ENCODE measurements at regions not wholly inside any gene's neighbourhood (a gene's known extent, or its start where the extent isn't known, plus 50 kb on each side); places are given as distances from the start of the nearest gene placed in this dataset.
A peak's percentile ranks its signal among the peaks of the same experiment; 100 is the strongest.

- H3K4me3 ChIP-seq (ENCODE audit: low read depth in 1 of 2, low read length in 2 of 2), result no peak overlapping the region
- no peaks in the 10 kb centered on the region for H3K27me3 ChIP-seq (ENCODE audit: low read depth, low read length)
- H3K36me3 ChIP-seq (ENCODE audit: control insufficient read depth in 1 of 2, insufficient read depth in 2 of 2, low read length in 2 of 2), result no peaks in the 10 kb centered on the region
- no peak overlapping the region for H3K27ac ChIP-seq (ENCODE audit: low read length)
- no peaks in the 10 kb centered on the region for H3K4me1 ChIP-seq (ENCODE audit: control insufficient read depth in 1 of 2, insufficient read depth in 2 of 2, low read length in 2 of 2)
- H3K9me3 ChIP-seq (ENCODE audit: control insufficient read depth in 1 of 2, low read length in 2 of 2), result no peaks in the 10 kb centered on the region
Measured at GRCh38 chr6:139790527-139790926, 416.1 kb upstream of the CITED2 start.

- Histone ChIP-seq H3K4me3 (ENCODE audit: low read depth in 1 of 2, low read length in 2 of 2) (no peak overlapping the region), H3K27me3 (ENCODE audit: low read depth, low read length) (no peaks in the 10 kb centered on the region), H3K4me1 (ENCODE audit: control insufficient read depth in 1 of 2, insufficient read depth in 2 of 2, low read length in 2 of 2) (no peaks in the 10 kb centered on the region), H3K27ac (ENCODE audit: low read length) (no peak overlapping the region), H3K36me3 (ENCODE audit: control insufficient read depth in 1 of 2, insufficient read depth in 2 of 2, low read length in 2 of 2) (no peaks in the 10 kb centered on the region), H3K9me3 (ENCODE audit: control insufficient read depth in 1 of 2, low read length in 2 of 2) (no peaks in the 10 kb centered on the region)
Measured at GRCh38 chr6:139784222-139784769, 409.8 kb upstream of the CITED2 start.

GRCh38 chr6:139779988-139780774 lies 405.7 kb upstream of the CITED2 start:
- peaks cover 0 to 23% of the 10 kb centered on the region in 2 donors for H3K4me1 ChIP-seq (ENCODE audit: control insufficient read depth in 1 of 2, insufficient read depth in 2 of 2, low read length in 2 of 2)
- no peak overlapping the region for H3K4me3 ChIP-seq (ENCODE audit: low read depth in 1 of 2, low read length in 2 of 2)
- H3K27ac ChIP-seq (ENCODE audit: low read length), result no peak overlapping the region
- no peaks in the 10 kb centered on the region for H3K27me3 ChIP-seq (ENCODE audit: low read depth, low read length)
- H3K36me3 ChIP-seq (ENCODE audit: control insufficient read depth in 1 of 2, insufficient read depth in 2 of 2, low read length in 2 of 2), result no peaks in the 10 kb centered on the region
- H3K9me3 ChIP-seq (ENCODE audit: control insufficient read depth in 1 of 2, low read length in 2 of 2), result no peaks in the 10 kb centered on the region

DNA sequence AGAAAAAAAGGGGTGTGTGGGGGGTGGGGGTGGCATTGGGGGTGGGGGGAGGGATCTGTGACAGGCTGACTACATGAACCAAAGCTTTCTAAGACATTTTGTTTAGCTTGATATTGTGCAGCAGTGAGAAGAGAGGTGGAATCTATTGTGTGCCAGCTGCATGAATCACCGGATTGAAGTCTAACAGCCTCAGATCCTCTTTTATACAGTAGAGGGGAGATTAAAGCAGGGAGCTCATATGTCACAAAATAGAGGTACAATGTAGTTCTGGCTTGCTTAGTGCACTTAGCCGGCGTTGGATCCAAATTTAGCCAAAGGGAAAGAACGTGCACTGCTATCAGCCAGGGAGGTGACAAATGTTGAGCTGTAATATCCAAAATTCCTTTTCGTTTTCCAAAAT lies 404.2 kb upstream of the CITED2 start:
- H3K4me3 ChIP-seq (ENCODE audit: low read depth in 1 of 2, low read length in 2 of 2), result no peak overlapping the region
- H3K9me3 ChIP-seq (ENCODE audit: control insufficient read depth in 1 of 2, low read length in 2 of 2), result no peaks in the 10 kb centered on the region
- peaks cover 0 to 23% of the 10 kb centered on the region in 2 donors for H3K4me1 ChIP-seq (ENCODE audit: control insufficient read depth in 1 of 2, insufficient read depth in 2 of 2, low read length in 2 of 2)
- no peaks in the 10 kb centered on the region for H3K36me3 ChIP-seq (ENCODE audit: control insufficient read depth in 1 of 2, insufficient read depth in 2 of 2, low read length in 2 of 2)
- no peaks in the 10 kb centered on the region for H3K27me3 ChIP-seq (ENCODE audit: low read depth, low read length)
- no peak overlapping the region for H3K27ac ChIP-seq (ENCODE audit: low read length)

- Histone ChIP-seq H3K27ac (ENCODE audit: low read length) (peak overlapping the region; percentile 35), H3K9me3 (ENCODE audit: control insufficient read depth in 1 of 2, low read length in 2 of 2) (no peaks in the 10 kb centered on the region), H3K4me3 (ENCODE audit: low read depth in 1 of 2, low read length in 2 of 2) (no peak overlapping the region), H3K36me3 (ENCODE audit: control insufficient read depth in 1 of 2, insufficient read depth in 2 of 2, low read length in 2 of 2) (no peaks in the 10 kb centered on the region), H3K4me1 (ENCODE audit: control insufficient read depth in 1 of 2, insufficient read depth in 2 of 2, low read length in 2 of 2) (peaks cover 0 to 23% of the 10 kb centered on the region in 2 donors), H3K27me3 (ENCODE audit: low read depth, low read length) (no peaks in the 10 kb centered on the region)
Measured at GRCh38 chr6:139778106-139778505, 403.7 kb upstream of the CITED2 start.

- Histone ChIP-seq H3K36me3 (ENCODE audit: control insufficient read depth in 1 of 2, insufficient read depth in 2 of 2, low read length in 2 of 2) (no peaks in the 10 kb centered on the region), H3K27me3 (ENCODE audit: low read depth, low read length) (no peaks in the 10 kb centered on the region), H3K9me3 (ENCODE audit: control insufficient read depth in 1 of 2, low read length in 2 of 2) (no peaks in the 10 kb centered on the region), H3K4me1 (ENCODE audit: control insufficient read depth in 1 of 2, insufficient read depth in 2 of 2, low read length in 2 of 2) (peaks cover 0 to 23% of the 10 kb centered on the region in 2 donors), H3K27ac (ENCODE audit: low read length) (no peak overlapping the region), H3K4me3 (ENCODE audit: low read depth in 1 of 2, low read length in 2 of 2) (no peak overlapping the region)
Measured at GRCh38 chr6:139777202-139777970, 402.9 kb upstream of the CITED2 start.

GRCh38 chr6:139776041-139776440 lies 401.6 kb upstream of the CITED2 start:
- no peaks in the 10 kb centered on the region for H3K36me3 ChIP-seq (ENCODE audit: control insufficient read depth in 1 of 2, insufficient read depth in 2 of 2, low read length in 2 of 2)
- no peaks in the 10 kb centered on the region for H3K9me3 ChIP-seq (ENCODE audit: control insufficient read depth in 1 of 2, low read length in 2 of 2)
- H3K27me3 ChIP-seq (ENCODE audit: low read depth, low read length), result no peaks in the 10 kb centered on the region
- H3K4me3 ChIP-seq (ENCODE audit: low read depth in 1 of 2, low read length in 2 of 2), result no peak overlapping the region
- H3K27ac ChIP-seq (ENCODE audit: low read length), result no peak overlapping the region
- H3K4me1 ChIP-seq (ENCODE audit: control insufficient read depth in 1 of 2, insufficient read depth in 2 of 2, low read length in 2 of 2), result peaks cover 0 to 23% of the 10 kb centered on the region in 2 donors

DNA sequence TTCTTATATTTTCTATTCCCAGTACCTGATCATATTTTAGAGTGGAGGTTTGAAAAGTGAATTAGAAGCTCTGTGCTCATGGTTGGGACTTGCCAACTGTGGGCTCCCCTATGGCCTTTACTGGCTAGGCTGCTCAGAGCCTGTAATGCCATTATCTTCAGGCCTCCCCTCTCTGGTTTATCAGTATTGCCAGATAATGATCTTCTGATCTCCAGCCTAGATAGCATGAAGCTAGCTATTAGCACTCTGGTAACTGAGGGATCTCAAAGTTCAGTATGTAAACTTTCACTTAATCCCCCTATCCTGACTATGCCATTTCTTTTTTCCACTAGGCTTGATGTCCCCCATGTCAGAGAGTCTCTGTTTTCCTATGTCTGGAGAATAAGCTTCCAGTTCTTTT lies 393.7 kb upstream of the CITED2 start:
- Histone ChIP-seq H3K36me3 (ENCODE audit: control insufficient read depth in 1 of 2, insufficient read depth in 2 of 2, low read length in 2 of 2) (no peaks in the 10 kb centered on the region), H3K27ac (ENCODE audit: low read length) (no peak overlapping the region), H3K27me3 (ENCODE audit: low read depth, low read length) (no peaks in the 10 kb centered on the region), H3K4me3 (ENCODE audit: low read depth in 1 of 2, low read length in 2 of 2) (no peak overlapping the region), H3K4me1 (ENCODE audit: control insufficient read depth in 1 of 2, insufficient read depth in 2 of 2, low read length in 2 of 2) (peaks cover 10 to 13% of the 10 kb centered on the region in 2 donors), H3K9me3 (ENCODE audit: control insufficient read depth in 1 of 2, low read length in 2 of 2) (no peaks in the 10 kb centered on the region)

- H3K4me3 ChIP-seq (ENCODE audit: low read depth in 1 of 2, low read length in 2 of 2), result no peak overlapping the region
- no peak overlapping the region for H3K27ac ChIP-seq (ENCODE audit: low read length)
- no peaks in the 10 kb centered on the region for H3K27me3 ChIP-seq (ENCODE audit: low read depth, low read length)
- no peaks in the 10 kb centered on the region for H3K36me3 ChIP-seq (ENCODE audit: control insufficient read depth in 1 of 2, insufficient read depth in 2 of 2, low read length in 2 of 2)
- H3K4me1 ChIP-seq (ENCODE audit: control insufficient read depth in 1 of 2, insufficient read depth in 2 of 2, low read length in 2 of 2), result peaks cover 10 to 13% of the 10 kb centered on the region in 2 donors
- no peaks in the 10 kb centered on the region for H3K9me3 ChIP-seq (ENCODE audit: control insufficient read depth in 1 of 2, low read length in 2 of 2)
Measured at GRCh38 chr6:139766796-139767195, 392.3 kb upstream of the CITED2 start.

- H3K9me3 ChIP-seq (ENCODE audit: control insufficient read depth in 1 of 2, low read length in 2 of 2), result no peaks in the 10 kb centered on the region
- peak overlapping the region; percentile 88 for H3K27ac ChIP-seq (ENCODE audit: low read length)
Measured at GRCh38 chr6:139765825-139766285, 391.4 kb upstream of the CITED2 start.

DNA sequence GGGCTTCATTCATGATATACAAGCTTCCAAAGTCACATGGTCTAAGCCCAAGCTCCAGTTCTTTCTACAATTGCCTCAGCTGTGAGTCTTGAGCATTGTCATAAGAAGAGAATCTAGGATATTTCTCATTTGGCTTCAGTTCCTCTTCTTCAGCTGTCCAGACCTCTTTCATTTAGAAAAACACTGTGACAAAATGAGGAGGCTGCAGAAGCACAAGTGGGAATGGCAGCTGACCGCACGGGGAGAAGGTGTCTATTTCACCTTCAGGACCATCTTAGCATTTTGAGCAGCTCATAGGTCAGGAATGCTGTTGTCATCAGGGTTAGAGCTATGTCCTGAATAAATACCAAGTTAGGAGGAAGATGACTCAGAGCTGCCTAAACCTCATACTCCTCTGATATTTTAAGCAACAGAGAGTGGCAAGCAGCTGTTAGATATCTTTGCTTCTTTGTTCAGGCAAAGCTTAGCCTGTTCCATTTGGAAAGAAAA lies 390.1 kb upstream of the CITED2 start:
- Histone ChIP-seq H3K36me3 (ENCODE audit: control insufficient read depth in 1 of 2, insufficient read depth in 2 of 2, low read length in 2 of 2) (no peaks in the 10 kb centered on the region), H3K9me3 (ENCODE audit: control insufficient read depth in 1 of 2, low read length in 2 of 2) (no peaks in the 10 kb centered on the region), H3K4me1 (ENCODE audit: control insufficient read depth in 1 of 2, insufficient read depth in 2 of 2, low read length in 2 of 2) (peaks cover 10 to 13% of the 10 kb centered on the region in 2 donors), H3K27ac (ENCODE audit: low read length) (peak overlapping the region; percentile 88), H3K27me3 (ENCODE audit: low read depth, low read length) (no peaks in the 10 kb centered on the region), H3K4me3 (ENCODE audit: low read depth in 1 of 2, low read length in 2 of 2) (peak overlapping the region in 1 of 2 donors; percentile 8)

More at GRCh38 chr6:139765825-139766285, 391.4 kb upstream of the CITED2 start:
- H3K4me1 ChIP-seq (ENCODE audit: control insufficient read depth in 1 of 2, insufficient read depth in 2 of 2, low read length in 2 of 2), result peaks cover 10 to 13% of the 10 kb centered on the region in 2 donors
- H3K27me3 ChIP-seq (ENCODE audit: low read depth, low read length), result no peaks in the 10 kb centered on the region
- no peaks in the 10 kb centered on the region for H3K36me3 ChIP-seq (ENCODE audit: control insufficient read depth in 1 of 2, insufficient read depth in 2 of 2, low read length in 2 of 2)
- no peak overlapping the region for H3K4me3 ChIP-seq (ENCODE audit: low read depth in 1 of 2, low read length in 2 of 2)
